ENCODE measurements at regions not wholly inside any gene's neighbourhood (a gene's known extent, or its start where the extent isn't known, plus 50 kb on each side); places are given as distances from the start of the nearest gene placed in this dataset.
A peak's percentile ranks its signal among the peaks of the same experiment; 100 is the strongest.
"Not testable (repeated sequence)": the region's sequence is repeated elsewhere in the genome, so short reads cannot be mapped to it uniquely, and the experiment has no call there.

- no peak overlapping the region for H3K27ac Mint-ChIP-seq
- H3K27me3 Mint-ChIP-seq (ENCODE audit: low read depth) = peaks cover 23% of the 10 kb centered on the region
- no peaks in the 10 kb centered on the region for H3K36me3 Mint-ChIP-seq (ENCODE audit: insufficient read depth in 2 of 2)
- H3K4me1 Mint-ChIP-seq (ENCODE audit: low read depth) = no peaks in the 10 kb centered on the region
- no peaks in the 10 kb centered on the region for H3K9me3 Mint-ChIP-seq
- ATAC-seq (replicated peaks in 1 of 2) (no peak), DNase-seq (no peak)
- H3K4me3 Mint-ChIP-seq = no peak overlapping the region
These were observed 87.7 kb upstream of the WWC2 start for GRCh38 chr4:183011213-183011907.

- Mint-ChIP-seq H3K9me3 (peaks cover 2 to 6% of the 10 kb centered on the region in 2 donors), H3K4me1 (ENCODE audit: low read depth) (no peaks in the 10 kb centered on the region), H3K27ac (no peak overlapping the region), H3K27me3 (ENCODE audit: low read depth) (peaks cover 18% of the 10 kb centered on the region), H3K36me3 (ENCODE audit: insufficient read depth in 2 of 2) (peaks cover 1 to 3% of the 10 kb centered on the region in 2 donors), H3K4me3 (no peak overlapping the region)
- no peak for ATAC-seq (replicated peaks in 1 of 2)
- no peak for DNase-seq
These were observed 90.6 kb upstream of the WWC2 start for GRCh38 chr4:183008492-183008891.

DNA sequence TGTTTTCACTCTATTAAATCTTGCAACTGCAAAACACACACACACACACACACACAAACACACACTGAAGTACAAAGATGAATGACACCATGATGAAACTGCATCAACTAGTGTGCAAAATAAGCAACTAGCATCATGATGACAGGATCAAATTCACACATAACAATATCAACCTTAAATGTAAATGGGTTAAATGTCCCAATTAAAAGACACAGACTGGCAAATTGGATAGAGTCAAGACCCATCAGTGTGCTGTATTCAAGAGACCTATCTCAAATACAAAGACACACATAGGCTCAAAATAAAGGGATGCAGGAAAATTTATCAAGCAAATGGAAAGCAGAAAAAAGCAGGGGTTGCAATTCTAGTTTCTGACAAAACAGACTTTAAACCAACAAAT, 87.2 kb upstream of the DCTD start:
- not testable (repeated sequence) for H3K27ac Mint-ChIP-seq; DNase-seq; H3K9me3 Mint-ChIP-seq; ATAC-seq (replicated peaks in 1 of 2); H3K4me3 Mint-ChIP-seq; H3K36me3 Mint-ChIP-seq (ENCODE audit: insufficient read depth in 2 of 2); H3K4me1 Mint-ChIP-seq (ENCODE audit: low read depth)
- peaks cover 26% of the 10 kb centered on the region for H3K27me3 Mint-ChIP-seq (ENCODE audit: low read depth)

- ATAC-seq (replicated peaks in 1 of 2) = no peak
- peaks cover 4% of the 10 kb centered on the region in 2 donors for H3K9me3 Mint-ChIP-seq
- peaks cover 16% of the 10 kb centered on the region for H3K27me3 Mint-ChIP-seq (ENCODE audit: low read depth)
- H3K4me1 Mint-ChIP-seq (ENCODE audit: low read depth) = no peaks in the 10 kb centered on the region
- no peak overlapping the region for H3K27ac Mint-ChIP-seq
- DNase-seq = no peak
- H3K36me3 Mint-ChIP-seq (ENCODE audit: insufficient read depth in 2 of 2) = peaks cover 0 to 2% of the 10 kb centered on the region in 2 donors
- no peak overlapping the region for H3K4me3 Mint-ChIP-seq
These were observed 77.0 kb upstream of the DCTD start for GRCh38 chr4:182994171-182994570.

GRCh38 chr4:182978152-182978827, 61.1 kb upstream of the DCTD start:
- Mint-ChIP-seq H3K4me1 (ENCODE audit: low read depth) (peaks cover 13% of the 10 kb centered on the region), H3K36me3 (ENCODE audit: insufficient read depth in 2 of 2) (no peaks in the 10 kb centered on the region), H3K27ac (no peak overlapping the region), H3K27me3 (ENCODE audit: low read depth) (peaks cover 58% of the 10 kb centered on the region), H3K9me3 (no peaks in the 10 kb centered on the region), H3K4me3 (no peak overlapping the region)
- no peak for ATAC-seq (replicated peaks in 1 of 2)
- peak; percentile 4 to 10 for DNase-seq

GRCh38 chr4:182975806-182976205, 58.6 kb upstream of the DCTD start:
- no peaks in the 10 kb centered on the region for H3K36me3 Mint-ChIP-seq (ENCODE audit: insufficient read depth in 2 of 2)
- DNase-seq (peak; percentile 19 to 20), ATAC-seq (replicated peaks in 1 of 2) (peak; percentile 100)
- peaks cover 35% of the 10 kb centered on the region for H3K27me3 Mint-ChIP-seq (ENCODE audit: low read depth)
- H3K4me3 Mint-ChIP-seq = peak overlapping the region; percentile 45 to 81
- peaks cover 13% of the 10 kb centered on the region for H3K4me1 Mint-ChIP-seq (ENCODE audit: low read depth)
- peak overlapping the region; percentile 77 for H3K27ac Mint-ChIP-seq
- H3K9me3 Mint-ChIP-seq = no peaks in the 10 kb centered on the region

DNA sequence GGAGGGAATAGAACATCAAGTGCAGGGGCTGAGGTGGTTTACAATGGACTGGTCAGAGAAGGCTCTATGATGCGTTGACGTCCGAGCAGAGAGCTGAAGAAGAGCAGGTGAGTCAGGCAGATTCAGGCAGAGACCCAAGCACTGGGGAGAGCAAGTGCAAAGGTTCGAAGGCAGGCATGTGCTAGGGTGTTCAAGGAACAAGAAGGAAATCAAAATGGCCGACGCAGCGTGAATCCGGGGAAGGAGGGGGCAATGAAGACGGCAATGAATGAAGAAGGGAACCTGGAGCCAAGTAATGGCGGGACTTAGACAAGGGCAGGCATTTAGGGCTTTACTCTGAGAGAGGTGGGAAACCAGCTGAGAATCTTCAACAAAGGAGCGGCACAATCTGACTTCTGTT, 56.8 kb upstream of the DCTD start:
- no peak overlapping the region for H3K27ac Mint-ChIP-seq

DNA sequence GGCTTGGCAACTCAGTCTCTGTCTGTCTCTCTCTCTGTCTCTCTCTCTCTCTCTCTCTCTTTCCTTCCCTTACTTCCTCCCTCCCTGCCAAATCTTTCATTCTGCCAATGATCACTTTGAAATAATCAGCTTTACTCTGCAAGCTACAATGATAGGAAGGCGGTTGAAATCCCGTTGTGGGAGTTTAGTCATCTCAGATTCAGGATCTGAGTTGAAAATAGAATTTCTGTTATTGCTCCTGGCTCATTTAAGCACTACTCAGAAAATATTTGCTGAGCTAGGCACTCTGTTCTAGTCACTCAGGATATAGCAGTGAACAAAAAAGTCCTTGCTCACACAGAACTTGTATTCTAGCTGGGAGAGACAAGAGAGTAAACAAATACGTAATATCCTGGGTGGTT, 56.3 kb upstream of the DCTD start:
- DNase-seq = no peak
- Mint-ChIP-seq H3K36me3 (ENCODE audit: insufficient read depth in 2 of 2) (no peaks in the 10 kb centered on the region), H3K9me3 (no peaks in the 10 kb centered on the region), H3K27ac (no peak overlapping the region), H3K4me3 (no peak overlapping the region), H3K4me1 (ENCODE audit: low read depth) (peaks cover 13% of the 10 kb centered on the region), H3K27me3 (ENCODE audit: low read depth) (peaks cover 33% of the 10 kb centered on the region)
- no peak for ATAC-seq (replicated peaks in 1 of 2)

More for the DNA sequence above, 56.8 kb upstream of the DCTD start:
- no peaks in the 10 kb centered on the region for H3K9me3 Mint-ChIP-seq
- H3K4me1 Mint-ChIP-seq (ENCODE audit: low read depth) = peaks cover 13% of the 10 kb centered on the region
- H3K4me3 Mint-ChIP-seq = no peak overlapping the region
- no peak for DNase-seq
- H3K27me3 Mint-ChIP-seq (ENCODE audit: low read depth) = peaks cover 33% of the 10 kb centered on the region
- no peaks in the 10 kb centered on the region for H3K36me3 Mint-ChIP-seq (ENCODE audit: insufficient read depth in 2 of 2)
- no peak for ATAC-seq (replicated peaks in 1 of 2)

DNA sequence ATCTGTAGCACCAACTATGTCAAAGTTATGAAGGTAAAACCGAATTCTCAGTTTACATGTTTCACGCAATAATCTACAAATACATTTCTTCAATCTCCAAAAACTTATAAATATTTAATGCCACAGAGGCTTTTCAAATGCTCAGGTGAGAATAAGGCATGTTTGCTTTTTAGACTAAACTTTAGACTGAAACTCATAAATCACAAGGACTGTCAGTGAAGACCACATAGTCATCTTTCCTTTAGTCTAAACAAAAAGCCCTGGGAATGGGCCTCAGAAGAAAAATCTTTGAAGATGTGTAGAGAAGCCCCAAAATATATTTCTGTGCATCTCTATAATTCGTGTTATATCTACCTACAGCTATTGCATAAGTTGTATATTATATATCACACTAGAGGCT, 54.5 kb upstream of the DCTD start:
- Mint-ChIP-seq H3K4me3 (no peak overlapping the region), H3K4me1 (ENCODE audit: low read depth) (peaks cover 13% of the 10 kb centered on the region), H3K27ac (no peak overlapping the region), H3K9me3 (peaks cover 0 to under 1% of the 10 kb centered on the region in 2 donors), H3K36me3 (ENCODE audit: insufficient read depth in 2 of 2) (no peaks in the 10 kb centered on the region), H3K27me3 (ENCODE audit: low read depth) (peaks cover 32% of the 10 kb centered on the region)
- no peak for DNase-seq
- ATAC-seq (replicated peaks in 1 of 2) = no peak

DNA sequence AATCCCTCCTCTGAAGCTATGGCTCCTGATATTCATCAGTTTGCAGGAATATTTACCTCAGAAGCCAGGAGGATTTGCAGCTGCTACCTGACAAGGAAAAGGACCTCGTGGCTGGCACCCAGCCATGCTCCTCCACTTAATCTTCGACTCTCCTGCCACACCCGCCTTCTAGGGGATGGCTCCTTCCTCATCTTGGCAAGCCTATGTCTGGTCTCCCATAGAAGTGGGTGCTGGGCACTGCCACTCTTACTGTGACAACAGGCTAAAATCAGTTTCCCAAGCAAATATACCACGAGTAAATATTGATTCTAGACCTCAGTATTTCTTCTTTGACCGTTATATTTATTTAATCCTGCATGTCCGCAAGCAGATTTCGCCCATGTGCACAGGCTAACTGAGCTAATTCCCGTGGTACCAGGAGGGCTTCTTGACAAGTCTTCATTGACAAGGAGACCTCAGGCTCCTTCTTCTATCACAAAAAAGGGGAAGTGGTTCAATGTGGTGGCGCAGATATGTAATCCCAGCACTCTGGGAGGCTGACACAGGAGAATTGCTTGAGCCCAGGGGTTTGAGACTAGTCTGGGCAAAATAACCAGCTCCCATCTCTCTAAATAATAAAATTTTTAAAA, 52.6 kb upstream of the DCTD start:
- Mint-ChIP-seq H3K27ac (no peak overlapping the region), H3K36me3 (ENCODE audit: insufficient read depth in 2 of 2) (no peaks in the 10 kb centered on the region), H3K9me3 (peaks cover 0 to 3% of the 10 kb centered on the region in 2 donors), H3K4me3 (no peak overlapping the region), H3K4me1 (ENCODE audit: low read depth) (no peaks in the 10 kb centered on the region), H3K27me3 (ENCODE audit: low read depth) (peaks cover 41% of the 10 kb centered on the region)
- ATAC-seq (replicated peaks in 1 of 2) (no peak), DNase-seq (no peak)

DNA sequence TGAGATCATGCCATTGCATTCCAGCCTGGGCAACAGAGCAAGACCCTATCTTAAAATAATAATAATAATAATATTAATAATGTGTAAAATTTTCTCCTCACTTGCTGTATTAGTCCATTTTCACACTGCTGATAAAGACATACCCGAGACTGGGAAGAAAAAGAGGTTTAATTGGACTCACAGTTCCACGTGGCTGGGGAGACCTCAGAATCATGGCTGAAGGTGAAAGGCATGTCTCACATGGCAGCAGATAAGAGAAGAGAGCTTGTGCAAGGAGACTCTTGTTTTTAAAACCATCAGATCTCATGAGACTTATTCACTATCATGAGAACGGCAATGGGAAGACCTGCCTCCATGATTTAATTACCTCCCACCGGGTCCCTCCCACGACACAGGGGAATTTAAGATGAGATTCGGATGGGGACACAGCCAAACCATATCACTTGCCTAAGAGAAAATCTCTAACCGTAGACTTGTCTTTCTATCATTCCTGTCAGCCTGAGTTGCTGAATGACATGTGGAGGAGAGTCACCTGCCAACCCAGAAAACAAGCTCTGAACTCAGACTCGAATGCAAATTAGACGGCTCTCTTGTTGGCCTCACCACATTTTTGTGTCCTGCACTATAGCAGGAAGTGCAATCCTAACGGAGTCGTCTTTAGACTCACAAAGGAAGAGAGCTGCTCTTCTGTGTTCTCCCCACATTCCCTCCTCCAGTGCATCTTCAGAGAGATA, 51.9 kb upstream of the DCTD start:
- H3K27me3 Mint-ChIP-seq (ENCODE audit: low read depth) = peaks cover 36% of the 10 kb centered on the region
- H3K4me1 Mint-ChIP-seq (ENCODE audit: low read depth) = no peaks in the 10 kb centered on the region
- H3K27ac Mint-ChIP-seq = no peak overlapping the region
- H3K9me3 Mint-ChIP-seq = peaks cover 1 to 3% of the 10 kb centered on the region in 2 donors
- no peak overlapping the region for H3K4me3 Mint-ChIP-seq
- ATAC-seq (replicated peaks in 1 of 2) (no peak), DNase-seq (no peak)
- no peaks in the 10 kb centered on the region for H3K36me3 Mint-ChIP-seq (ENCODE audit: insufficient read depth in 2 of 2)

- H3K27ac Mint-ChIP-seq = no peak overlapping the region
- ATAC-seq (replicated peaks in 1 of 2) = no peak
- peaks cover 26% of the 10 kb centered on the region for H3K27me3 Mint-ChIP-seq (ENCODE audit: low read depth)
- no peak for DNase-seq
- H3K36me3 Mint-ChIP-seq (ENCODE audit: insufficient read depth in 2 of 2) = no peaks in the 10 kb centered on the region
- H3K4me1 Mint-ChIP-seq (ENCODE audit: low read depth) = no peaks in the 10 kb centered on the region
- H3K9me3 Mint-ChIP-seq = peaks cover 1 to 3% of the 10 kb centered on the region in 2 donors
- H3K4me3 Mint-ChIP-seq = no peak overlapping the region
These were observed 50.2 kb upstream of the DCTD start for GRCh38 chr4:182967403-182967802.
